Adrenal gland (tissue), 9 donors: ENCODE measurements at regions not wholly inside any gene's neighbourhood (a gene's known extent, or its start where the extent isn't known, plus 50 kb on each side); places are given as distances from the start of the nearest gene placed in this dataset.

Experiments used
- DNase-seq, 7 donors: peaks; one replicate each; pipeline ENCODE4 v3.0.0-alpha.2; 2019 to 2020
- H3K27ac ChIP-seq, 5 donors: fragments of 200-600 bp; sonication (generic) in 4 of 5; 1 replicate in 3 of 5; 2 replicates in 2 of 5; pipeline versions ENCODE4 v1.5.1 to v1.8.0; 2016 to 2020; ENCODE audit warnings: mild to moderate bottlenecking in 1 of 5
- H3K27me3 ChIP-seq: fragments of 200-600 bp; 2 replicates; pipeline ENCODE4 v1.8.0; 2021
- H3K36me3 ChIP-seq, 2 donors: fragments of 200-600 bp; replicated peaks in 1 of 2; 1 replicate in 1 of 2; 2 replicates in 1 of 2; pipeline versions ENCODE4 v1.5.1 to v1.8.0; 2018 to 2022
- H3K4me1 ChIP-seq, 2 donors: fragments of 200-600 bp; replicated peaks in 1 of 2; 1 replicate in 1 of 2; 2 replicates in 1 of 2; pipeline versions ENCODE4 v1.5.1 to v1.8.0; 2018 to 2021
- H3K4me3 ChIP-seq, 4 donors: fragments of 200-600 bp; sonication (generic) in 3 of 4; one replicate each; pipeline ENCODE4 v1.5.1; 2016 to 2018
- H3K9me3 ChIP-seq, 3 donors: fragments of 200-600 bp; sonication (generic) in 1 of 3; replicated peaks in 1 of 3; 1 replicate in 2 of 3; 2 replicates in 1 of 3; pipeline versions ENCODE4 v1.5.1 to v1.8.0; 2016 to 2021
- POLR2A ChIP-seq, 2 donors: fragments of 450-650 bp; IDR thresholded peaks; one replicate each; pipeline ENCODE4 v1.6.1; 2017; ENCODE audit warnings: antibody characterized with exemption in 2 of 2, mild to moderate bottlenecking in 2 of 2, moderate library complexity in 1 of 2
- WGBS, 4 donors: extraction: QIAGEN DNeasy Blood & Tissue Kit in 2 of 4; methylation state at CpG; one replicate each; pipeline versions ENCODE4 v1.1.5 to v1.1.7; 2013 to 2017; 5-methylcytosine and 5-hydroxymethylcytosine counted together
- intact Hi-C, 2 donors: fragments of 100-400 bp; cut with DNase I; formaldehyde crosslinking; loops; one replicate each; pipeline versions ENCODE4 v1.14.1 to v1.15.0; 2022 to 2023
- TF ChIP-seq, protein P1 (sequence below), 6 experiments: fragments of 450-650 bp in 4 of 6; fragments of 200-600 bp in 2 of 6; sonication (generic) in 1 of 6; IDR thresholded peaks; 1 replicate in 5 of 6; 2 replicates in 1 of 6; pipeline versions ENCODE4 v1.5.1 to v1.8.0; 2016 to 2021; ENCODE audit warnings: antibody characterized with exemption in 6 of 6, mild to moderate bottlenecking in 2 of 6, moderate library complexity in 1 of 6
- donor health status: healthy with polysubstance abuse.
- donor health status: Bipolar disorder and iron deficiency.
- donor health status: DM: yes; HTN: yes; CAD: no.
- donor health status: DM: no; HTN: no; CAD: no.
- donor health status: DM: no; HTN: no; CAD: no.

DNA sequence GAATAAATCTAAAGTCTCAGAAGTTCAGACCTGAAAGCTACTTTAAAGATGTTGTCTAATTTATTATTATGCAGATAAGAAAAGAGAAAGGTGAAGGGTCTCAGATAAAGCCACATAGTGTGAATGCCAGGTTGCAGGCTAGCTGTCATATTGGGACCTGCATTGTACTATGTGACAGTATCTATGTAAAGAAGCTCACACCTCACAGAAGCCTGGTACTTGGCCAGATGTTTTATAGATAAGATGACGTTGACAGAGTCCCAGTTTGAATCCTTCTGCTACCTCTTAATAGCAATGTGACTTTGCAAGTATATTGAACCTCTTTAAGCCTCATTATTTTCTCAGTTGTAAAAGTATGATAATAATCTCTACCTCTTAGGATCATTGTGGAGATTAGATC lies 227.0 kb downstream of the SPRY1 start:
- no peak for TF ChIP-seq POLR2A (IDR thresholded peaks at IDR 0.05)
- TF ChIP-seq, protein P1, sequence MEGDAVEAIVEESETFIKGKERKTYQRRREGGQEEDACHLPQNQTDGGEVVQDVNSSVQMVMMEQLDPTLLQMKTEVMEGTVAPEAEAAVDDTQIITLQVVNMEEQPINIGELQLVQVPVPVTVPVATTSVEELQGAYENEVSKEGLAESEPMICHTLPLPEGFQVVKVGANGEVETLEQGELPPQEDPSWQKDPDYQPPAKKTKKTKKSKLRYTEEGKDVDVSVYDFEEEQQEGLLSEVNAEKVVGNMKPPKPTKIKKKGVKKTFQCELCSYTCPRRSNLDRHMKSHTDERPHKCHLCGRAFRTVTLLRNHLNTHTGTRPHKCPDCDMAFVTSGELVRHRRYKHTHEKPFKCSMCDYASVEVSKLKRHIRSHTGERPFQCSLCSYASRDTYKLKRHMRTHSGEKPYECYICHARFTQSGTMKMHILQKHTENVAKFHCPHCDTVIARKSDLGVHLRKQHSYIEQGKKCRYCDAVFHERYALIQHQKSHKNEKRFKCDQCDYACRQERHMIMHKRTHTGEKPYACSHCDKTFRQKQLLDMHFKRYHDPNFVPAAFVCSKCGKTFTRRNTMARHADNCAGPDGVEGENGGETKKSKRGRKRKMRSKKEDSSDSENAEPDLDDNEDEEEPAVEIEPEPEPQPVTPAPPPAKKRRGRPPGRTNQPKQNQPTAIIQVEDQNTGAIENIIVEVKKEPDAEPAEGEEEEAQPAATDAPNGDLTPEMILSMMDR (IDR thresholded peaks at IDR 0.05): no peak
- intact Hi-C loops: no loop called here
- H3K4me1 ChIP-seq: no peaks in the 10 kb centered on the region
- no peaks in the 10 kb centered on the region for H3K36me3 ChIP-seq
- no peaks in the 10 kb centered on the region for H3K9me3 ChIP-seq
- H3K27me3 ChIP-seq: no peaks in the 10 kb centered on the region
- H3K27ac ChIP-seq: no peak overlapping the region
- H3K4me3 ChIP-seq: no peak overlapping the region
- no peak for DNase-seq
- WGBS, 4 donors: 20 to 44% (median 37%) methylated on average over 1 of the region's 1 CpG

- Histone ChIP-seq H3K4me1 (no peaks in the 10 kb centered on the region), H3K4me3 (no peak overlapping the region), H3K27ac (no peak overlapping the region), H3K9me3 (no peaks in the 10 kb centered on the region), H3K27me3 (no peaks in the 10 kb centered on the region), H3K36me3 (no peaks in the 10 kb centered on the region)
- no peak for TF ChIP-seq POLR2A (IDR thresholded peaks at IDR 0.05)
- TF ChIP-seq, protein P1 (IDR thresholded peaks at IDR 0.05): no peak
- DNase-seq: no peak
- 53 to 73% (median 68%) methylated on average over 1 of the region's 1 CpG for WGBS, 4 donors
- intact Hi-C loops: no loop called here
Measured at GRCh38 chr4:123624959-123625358, 228.4 kb downstream of the SPRY1 start.

DNA sequence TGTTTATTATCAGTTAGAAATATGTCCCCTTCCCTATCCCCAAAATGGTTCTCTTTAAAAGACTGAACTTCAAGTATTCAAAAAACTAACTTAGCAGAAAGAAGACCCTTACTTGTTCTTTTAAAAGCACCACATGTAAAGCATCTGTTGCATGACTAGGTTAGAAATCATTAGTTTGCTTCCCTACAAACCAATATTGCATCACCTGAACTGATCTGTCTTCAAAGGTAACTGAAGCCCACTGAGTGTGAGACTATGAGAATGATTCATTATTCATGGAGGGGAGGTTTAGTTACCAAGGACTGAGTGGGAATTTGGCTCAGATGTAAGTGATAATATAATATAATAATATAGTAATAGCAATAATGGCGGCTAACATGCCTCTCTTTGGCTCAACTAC lies 231.7 kb downstream of the SPRY1 start:
- H3K9me3 ChIP-seq: no peaks in the 10 kb centered on the region
- no peak overlapping the region for H3K4me3 ChIP-seq
- WGBS, 4 donors: 90 to 100% (median 96%) methylated on average over 1 of the region's 1 CpG
- H3K4me1 ChIP-seq: no peaks in the 10 kb centered on the region
- TF ChIP-seq, protein P1 (IDR thresholded peaks at IDR 0.05): no peak
- no peak for TF ChIP-seq POLR2A (IDR thresholded peaks at IDR 0.05)
- no peak for DNase-seq
- intact Hi-C loops: no loop called here
- no peak overlapping the region for H3K27ac ChIP-seq
- H3K36me3 ChIP-seq: no peaks in the 10 kb centered on the region
- H3K27me3 ChIP-seq: no peaks in the 10 kb centered on the region

DNA sequence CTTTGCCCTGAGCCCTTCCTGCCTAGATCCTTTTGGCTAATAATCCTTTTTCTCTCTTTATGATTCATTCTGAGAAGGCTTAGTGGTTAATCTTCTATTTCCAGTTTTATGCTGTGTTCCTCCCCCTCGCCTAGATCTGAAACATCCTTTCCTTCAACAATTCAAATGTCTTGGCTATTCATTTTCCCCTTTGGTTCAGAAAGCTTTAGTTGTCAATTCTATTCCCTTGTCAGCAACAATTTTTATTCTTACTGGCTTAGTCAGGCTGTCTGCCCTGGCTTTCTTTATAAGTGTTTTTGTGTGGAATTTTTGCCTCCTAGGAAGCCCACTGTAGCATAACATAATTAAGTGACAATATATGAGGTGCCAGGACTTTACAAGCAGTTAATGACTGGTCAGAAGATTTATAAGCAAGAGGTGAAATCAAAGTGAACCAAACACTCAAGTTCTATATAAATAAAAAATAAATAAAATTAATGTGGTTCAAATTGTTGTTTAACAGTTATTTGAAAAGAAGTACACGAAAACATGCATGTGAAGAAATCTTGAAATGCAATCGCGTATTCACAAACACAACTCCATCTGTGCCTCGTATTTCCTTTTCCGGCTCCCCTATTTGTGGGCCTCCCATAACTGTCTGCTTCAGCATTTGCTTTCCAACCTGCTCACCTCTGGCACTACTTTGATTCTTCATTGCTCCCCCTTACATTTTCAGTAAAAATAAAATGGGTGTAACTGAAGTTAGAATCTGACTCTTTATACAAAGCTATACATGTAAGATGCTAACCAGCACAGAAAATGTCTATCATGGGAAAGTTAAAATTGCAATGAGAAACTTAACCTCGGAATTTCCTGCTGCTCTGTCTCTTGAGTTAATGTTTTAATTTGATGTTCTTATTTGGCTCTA lies 235.4 kb downstream of the SPRY1 start:
- DNase-seq: no peak
- TF ChIP-seq, protein P1 (IDR thresholded peaks at IDR 0.05): no peak
- TF ChIP-seq POLR2A (IDR thresholded peaks at IDR 0.05): no peak
- H3K27me3 ChIP-seq: no peaks in the 10 kb centered on the region
- no peak overlapping the region for H3K27ac ChIP-seq
- no peaks in the 10 kb centered on the region for H3K9me3 ChIP-seq
- no peak overlapping the region for H3K4me3 ChIP-seq
- intact Hi-C loops: no loop called here
- no peaks in the 10 kb centered on the region for H3K36me3 ChIP-seq
- WGBS, 4 donors: 68 to 73% (median 73%) methylated on average over 7 of the region's 7 CpGs
- no peaks in the 10 kb centered on the region for H3K4me1 ChIP-seq
